HPDE6-E6E7 (cell line): ENCODE measurements at regions not wholly inside any gene's neighbourhood (a gene's known extent, or its start where the extent isn't known, plus 50 kb on each side); places are given as distances from the start of the nearest gene placed in this dataset.

Source experiments
- DNase-seq: peaks from one replicate; pipeline ENCODE4 v3.0.0; 2011; ENCODE audit warnings: missing footprints; ENCODE audit errors: extremely low spot score

DNA sequence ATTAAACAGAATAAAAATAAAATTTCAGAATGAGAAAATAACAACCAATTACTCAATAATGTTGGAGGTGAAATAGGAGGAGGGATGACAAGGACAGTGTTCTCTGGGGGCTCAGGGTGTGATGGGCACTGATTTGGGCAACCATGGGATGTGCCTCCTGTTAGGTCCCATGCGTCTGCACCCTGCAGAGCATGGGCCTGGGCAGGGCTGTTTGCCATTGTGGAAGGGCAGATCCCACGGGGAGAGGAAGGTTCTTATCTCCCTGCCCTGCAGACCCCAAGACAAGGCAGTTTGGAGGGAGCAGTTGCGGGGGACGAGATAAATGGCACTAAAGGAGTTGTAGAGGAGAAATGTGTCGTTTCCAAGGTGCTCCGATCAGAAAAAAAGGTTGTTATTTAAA, 206.3 kb downstream of the THBS2 start:
- no peak for DNase-seq

DNA sequence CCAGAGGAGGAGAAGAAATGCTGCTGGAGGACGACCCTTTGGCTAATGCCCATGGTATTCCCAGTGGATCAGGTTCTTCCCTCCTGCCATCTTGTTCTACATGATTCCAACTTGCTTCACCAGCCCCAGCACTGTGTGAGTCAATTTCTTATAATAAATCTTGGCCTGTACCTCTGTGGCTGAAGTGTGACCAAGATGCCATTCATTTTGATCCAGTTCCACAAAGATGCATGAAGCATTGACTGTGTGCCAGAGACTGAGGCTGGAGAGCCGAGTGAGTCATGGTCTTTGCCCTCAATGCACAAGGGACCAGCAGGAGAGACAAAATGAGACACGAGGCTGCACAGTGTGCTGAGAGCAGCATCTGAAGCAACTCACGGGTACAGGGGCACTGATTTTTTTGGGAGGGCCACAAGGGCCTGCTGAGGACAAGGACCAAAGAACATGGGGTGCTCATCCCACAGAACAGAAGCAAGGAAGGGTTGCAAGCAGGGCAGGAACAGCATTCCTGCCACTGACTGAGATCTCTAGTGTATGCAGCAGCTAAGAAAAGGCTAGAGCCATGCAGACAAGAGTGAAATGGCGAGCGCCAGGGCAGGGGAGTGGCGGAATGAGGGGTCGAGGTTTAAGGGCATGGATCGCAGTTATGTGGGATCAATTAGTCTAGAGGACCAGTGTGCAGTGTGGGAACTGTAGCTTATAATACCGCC, 207.0 kb downstream of the THBS2 start:
- no peak for DNase-seq

DNA sequence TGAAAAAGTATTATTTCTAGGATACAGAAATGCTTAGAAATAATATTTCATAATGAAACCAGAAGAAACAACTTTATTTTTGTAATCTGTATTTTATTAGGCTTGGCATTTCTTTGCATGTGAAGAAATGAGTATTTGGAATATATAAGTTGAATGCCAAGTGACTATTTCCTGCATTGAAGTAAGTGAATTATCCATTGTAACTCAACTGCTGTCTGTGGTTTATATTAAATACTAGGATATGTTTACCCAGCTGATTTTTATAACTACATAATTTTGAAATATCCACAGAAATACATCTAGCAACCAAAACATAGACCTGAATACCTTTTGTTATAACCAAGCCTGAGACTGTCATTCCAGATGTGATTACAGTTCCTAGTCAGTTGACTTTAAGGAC, 207.6 kb downstream of the THBS2 start:
- no peak for DNase-seq

GRCh38 chr6:169045486-169045885, 208.2 kb downstream of the THBS2 start:
- no peak for DNase-seq

- no peak for DNase-seq
Measured at GRCh38 chr6:169044381-169045230, 209.0 kb downstream of the THBS2 start.

- DNase-seq: no peak
Measured at GRCh38 chr6:169042061-169042460, 211.6 kb downstream of the THBS2 start.

GRCh38 chr6:169041078-169041477, 212.6 kb downstream of the THBS2 start:
- no peak for DNase-seq

DNA sequence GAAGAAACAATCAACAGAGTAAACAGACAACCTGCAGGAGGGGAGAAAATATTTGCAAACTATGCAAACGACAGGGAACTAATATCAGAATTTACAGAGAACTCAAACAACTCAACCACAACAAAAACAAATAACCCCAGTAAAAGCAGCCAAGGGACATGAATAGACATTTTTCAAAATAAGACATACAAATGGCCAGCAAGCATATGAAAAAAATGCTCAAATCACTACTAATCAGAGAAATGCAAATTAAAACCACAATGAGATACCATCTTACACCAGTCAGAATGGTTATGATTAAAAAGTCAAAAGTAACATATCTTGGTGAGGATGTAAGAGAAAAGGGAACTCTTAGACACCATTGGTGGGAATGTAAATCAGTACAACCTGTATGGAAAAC, 215.0 kb downstream of the THBS2 start:
- no peak for DNase-seq

GRCh38 chr6:169035385-169036240, 218.0 kb downstream of the THBS2 start:
- no peak for DNase-seq

- no peak for DNase-seq
Measured at GRCh38 chr6:169034516-169035167, 219.0 kb downstream of the THBS2 start.

DNA sequence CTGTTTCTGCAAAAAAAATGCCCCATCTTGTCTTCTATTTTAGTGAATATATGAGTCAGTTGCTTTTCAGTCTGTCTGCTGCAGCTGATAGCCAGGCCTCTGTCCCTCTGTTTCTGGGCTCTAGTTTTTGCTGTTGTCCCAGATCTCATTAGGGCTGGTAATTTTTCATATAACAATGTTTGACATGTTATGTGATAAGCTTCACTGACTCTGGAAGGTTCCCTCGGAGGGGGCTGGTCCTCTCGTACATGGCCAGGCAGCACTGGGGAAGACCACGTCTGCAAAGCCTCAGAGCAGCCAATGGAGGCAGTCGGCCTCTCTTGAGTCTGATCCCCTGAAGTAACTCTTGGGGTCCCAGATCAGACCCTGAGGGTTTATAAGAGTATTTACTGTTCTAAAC, 223.8 kb downstream of the THBS2 start:
- no peak for DNase-seq

GRCh38 chr6:169028343-169028742, 225.3 kb downstream of the THBS2 start:
- no peak for DNase-seq

DNA sequence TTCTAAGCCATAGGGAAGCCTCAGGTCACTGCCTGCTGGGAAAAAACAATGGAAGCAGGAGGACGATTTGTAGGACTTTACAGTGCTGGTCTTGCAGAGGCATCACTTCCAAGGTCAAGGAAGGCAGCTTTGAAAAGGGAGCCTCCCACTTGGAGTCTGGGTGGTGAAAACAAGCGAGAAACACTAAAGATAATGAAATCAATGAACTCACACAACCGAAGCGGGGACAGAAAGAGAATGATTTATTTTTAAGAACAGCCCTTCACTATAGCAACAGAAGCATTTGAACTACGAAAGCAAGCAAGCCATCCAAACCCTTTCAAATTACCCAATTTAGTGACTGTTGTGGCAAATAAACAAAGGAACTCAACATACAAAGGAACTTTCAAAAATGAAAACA, 227.5 kb downstream of the THBS2 start:
- DNase-seq: no peak

GRCh38 chr6:169024047-169024660, 229.5 kb downstream of the THBS2 start:
- DNase-seq: no peak

DNA sequence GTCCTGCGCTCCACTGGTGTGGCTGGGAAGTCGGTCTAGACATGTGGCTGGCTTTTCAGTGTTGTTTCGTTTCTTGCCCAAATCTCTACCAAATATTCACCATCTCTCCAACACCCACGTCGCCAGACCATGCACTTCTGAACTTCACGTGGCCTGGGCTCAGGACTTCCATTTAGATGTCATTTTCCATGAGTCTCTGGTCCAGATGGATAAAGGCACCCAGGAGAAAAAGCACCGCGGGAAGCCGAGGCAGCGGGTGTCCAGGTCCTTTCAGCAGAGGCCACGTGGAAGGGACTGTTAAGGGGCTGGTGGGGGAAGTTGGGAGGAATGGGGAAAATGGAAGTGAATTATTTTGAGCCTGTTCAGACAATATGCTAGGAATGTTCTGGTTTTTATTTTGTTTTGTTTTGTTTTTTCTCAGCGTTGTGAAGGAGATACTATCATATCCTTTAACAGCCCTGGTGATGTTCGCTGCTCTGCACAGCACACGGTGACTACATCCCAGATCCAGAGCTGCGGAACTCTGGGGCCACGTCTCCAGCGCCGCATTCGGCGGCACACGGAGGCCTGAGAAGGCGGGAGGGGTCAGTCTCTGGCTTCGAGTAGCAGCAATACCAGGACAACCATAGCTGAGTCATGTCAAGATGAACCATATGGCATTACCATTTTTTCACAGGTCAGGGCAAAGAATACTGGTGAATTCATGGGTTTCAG, 230.3 kb downstream of the THBS2 start:
- DNase-seq: no peak

DNA sequence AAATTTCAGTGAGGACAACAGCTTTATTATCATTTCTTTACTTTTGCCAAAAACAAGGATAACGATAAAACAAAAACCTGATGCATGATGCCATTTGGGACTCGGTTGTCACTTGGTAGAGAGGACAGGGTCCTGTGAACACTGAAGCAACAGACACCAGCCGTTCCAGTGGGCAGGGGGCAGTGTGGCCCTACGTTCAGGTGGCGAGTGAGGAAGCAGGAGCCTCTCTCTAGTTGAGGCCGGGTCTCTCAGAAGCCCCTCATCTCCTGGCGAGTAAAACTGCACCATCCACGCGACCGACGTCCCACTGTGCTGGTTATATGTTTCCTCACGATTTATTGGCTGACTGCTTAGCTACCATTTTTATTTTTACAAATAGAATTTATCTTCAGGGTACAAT, 231.6 kb downstream of the THBS2 start:
- DNase-seq: no peak

- no peak for DNase-seq
Measured at GRCh38 chr6:169020821-169021220, 232.8 kb downstream of the THBS2 start.

GRCh38 chr6:169019727-169020491, 233.7 kb downstream of the THBS2 start:
- peak; percentile 32 for DNase-seq

DNA sequence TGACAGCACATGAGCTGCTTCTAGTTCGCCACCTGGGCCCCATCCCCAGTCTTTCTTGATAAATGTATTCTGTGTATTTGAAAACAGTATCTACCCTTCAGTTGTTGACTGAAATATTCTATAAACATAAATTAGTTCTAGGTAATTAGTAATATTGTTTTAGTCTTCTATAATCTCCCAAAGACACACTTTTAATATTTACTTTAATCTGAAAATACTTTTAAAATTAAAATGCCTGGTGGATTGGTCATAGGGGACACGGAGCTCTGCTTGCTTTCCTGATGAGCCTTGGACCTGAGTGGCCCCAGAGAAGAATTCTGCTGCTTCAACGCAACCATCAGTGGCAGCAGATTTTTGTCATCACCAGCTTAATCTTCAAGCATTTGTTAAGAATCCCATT, 234.5 kb downstream of the THBS2 start:
- no peak for DNase-seq

GRCh38 chr6:169016758-169017157, 236.9 kb downstream of the THBS2 start:
- DNase-seq: no peak
